ENCODE measurements at regions not wholly inside any gene's neighbourhood (a gene's known extent, or its start where the extent isn't known, plus 50 kb on each side); places are given as distances from the start of the nearest gene placed in this dataset.

GRCh38 chr3:63022114-63022513 lies 146.9 kb upstream of the CADPS start:
- TF ChIP-seq, protein P1, sequence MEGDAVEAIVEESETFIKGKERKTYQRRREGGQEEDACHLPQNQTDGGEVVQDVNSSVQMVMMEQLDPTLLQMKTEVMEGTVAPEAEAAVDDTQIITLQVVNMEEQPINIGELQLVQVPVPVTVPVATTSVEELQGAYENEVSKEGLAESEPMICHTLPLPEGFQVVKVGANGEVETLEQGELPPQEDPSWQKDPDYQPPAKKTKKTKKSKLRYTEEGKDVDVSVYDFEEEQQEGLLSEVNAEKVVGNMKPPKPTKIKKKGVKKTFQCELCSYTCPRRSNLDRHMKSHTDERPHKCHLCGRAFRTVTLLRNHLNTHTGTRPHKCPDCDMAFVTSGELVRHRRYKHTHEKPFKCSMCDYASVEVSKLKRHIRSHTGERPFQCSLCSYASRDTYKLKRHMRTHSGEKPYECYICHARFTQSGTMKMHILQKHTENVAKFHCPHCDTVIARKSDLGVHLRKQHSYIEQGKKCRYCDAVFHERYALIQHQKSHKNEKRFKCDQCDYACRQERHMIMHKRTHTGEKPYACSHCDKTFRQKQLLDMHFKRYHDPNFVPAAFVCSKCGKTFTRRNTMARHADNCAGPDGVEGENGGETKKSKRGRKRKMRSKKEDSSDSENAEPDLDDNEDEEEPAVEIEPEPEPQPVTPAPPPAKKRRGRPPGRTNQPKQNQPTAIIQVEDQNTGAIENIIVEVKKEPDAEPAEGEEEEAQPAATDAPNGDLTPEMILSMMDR (IDR thresholded peaks at IDR 0.05; ENCODE audit: low read depth, low read length): no peak

GRCh38 chr3:63026722-63027121 lies 151.5 kb upstream of the CADPS start:
- TF ChIP-seq, protein P1 (IDR thresholded peaks at IDR 0.05; ENCODE audit: low read depth, low read length): no peak
- no peak for DNase-seq (ENCODE audit: extremely low read depth, low read depth)

More at GRCh38 chr3:63022114-63022513, 146.9 kb upstream of the CADPS start:
- no peak for DNase-seq (ENCODE audit: extremely low read depth, low read depth)

- no peak for DNase-seq (ENCODE audit: extremely low read depth, low read depth)
- TF ChIP-seq, protein P1 (IDR thresholded peaks at IDR 0.05; ENCODE audit: low read depth, low read length): no peak
These were observed 154.1 kb upstream of the CADPS start for GRCh38 chr3:63029326-63029725.

DNA sequence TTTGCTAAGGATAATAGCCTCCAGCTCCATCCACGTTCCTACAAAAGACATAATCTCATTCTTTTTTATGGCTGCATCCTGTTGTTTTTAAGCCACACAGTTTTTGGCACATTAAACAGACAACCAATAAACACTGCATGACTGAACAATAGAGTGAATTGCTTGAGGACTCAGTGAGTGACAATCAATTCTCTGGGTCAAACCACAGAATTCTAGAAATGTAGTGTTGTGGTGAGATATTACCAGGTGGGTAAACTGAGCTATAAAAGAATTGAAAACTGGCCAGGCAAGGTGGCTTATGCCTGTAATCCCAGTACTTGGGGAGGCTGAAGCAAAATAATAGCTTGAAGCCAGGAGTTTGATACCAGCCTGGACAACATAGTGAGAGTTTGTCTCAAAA lies 154.7 kb upstream of the CADPS start:
- TF ChIP-seq, protein P1 (IDR thresholded peaks at IDR 0.05; ENCODE audit: low read depth, low read length): no peak

DNA sequence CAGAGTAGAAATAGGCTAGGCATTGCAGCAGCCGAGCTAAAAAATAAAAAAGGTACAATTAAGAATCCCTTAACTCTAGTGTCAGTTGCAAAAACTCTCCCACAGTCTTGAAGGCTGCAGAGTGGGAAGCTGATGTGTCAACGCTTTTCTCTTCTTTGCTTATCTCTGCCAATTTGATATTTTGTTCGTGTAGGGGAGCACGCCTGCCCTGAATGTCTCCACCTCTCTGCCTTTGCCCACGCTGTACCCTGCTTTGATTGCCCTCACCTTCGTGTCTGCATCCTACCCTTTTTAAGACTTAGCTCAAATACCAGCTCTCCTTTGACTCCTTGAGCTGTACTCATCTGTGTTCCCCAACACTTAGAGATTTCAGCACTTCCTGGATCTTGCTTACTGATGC lies 155.4 kb upstream of the CADPS start:
- DNase-seq (ENCODE audit: extremely low read depth, low read depth): no peak
- TF ChIP-seq, protein P1 (IDR thresholded peaks at IDR 0.05; ENCODE audit: low read depth, low read length): no peak

More for the DNA sequence above, 154.7 kb upstream of the CADPS start:
- DNase-seq (ENCODE audit: extremely low read depth, low read depth): no peak

GRCh38 chr3:63032881-63033280 lies 157.7 kb upstream of the CADPS start:
- DNase-seq (ENCODE audit: extremely low read depth, low read depth): no peak

DNA sequence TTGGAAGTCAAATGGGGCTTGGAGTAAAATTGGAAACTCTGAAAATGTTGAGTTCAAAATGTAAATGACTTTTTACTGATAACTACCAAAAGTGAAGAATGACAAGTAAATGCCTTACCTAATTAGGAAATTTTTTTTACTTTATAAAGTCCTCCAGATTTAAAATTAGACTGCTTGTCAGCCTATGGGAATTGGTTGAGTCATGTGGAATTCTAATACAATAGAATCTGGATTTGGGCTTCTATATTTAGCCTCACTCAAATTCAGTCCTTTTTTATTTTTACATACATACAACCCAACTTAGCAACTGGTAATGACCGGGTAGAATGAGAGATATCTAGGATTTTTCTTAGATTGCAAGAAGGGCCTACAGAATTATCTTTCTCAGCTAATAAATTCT lies 158.9 kb upstream of the CADPS start:
- TF ChIP-seq, protein P1 (IDR thresholded peaks at IDR 0.05; ENCODE audit: low read depth, low read length): no peak
- DNase-seq (ENCODE audit: extremely low read depth, low read depth): no peak

More at GRCh38 chr3:63032881-63033280, 157.7 kb upstream of the CADPS start:
- TF ChIP-seq, protein P1 (IDR thresholded peaks at IDR 0.05; ENCODE audit: low read depth, low read length): no peak
